CD4-positive, alpha-beta T cell (primary cell): ENCODE measurements at regions not wholly inside any gene's neighbourhood (a gene's known extent, or its start where the extent isn't known, plus 50 kb on each side); places are given as distances from the start of the nearest gene placed in this dataset.

ENCODE experiments used
- ATAC-seq: fragments of 200-7000 bp; cut with Tn5 transposase; one replicate; pipeline ENCODE4 v1.10.0; 2022; ENCODE audit warnings: mild to moderate bottlenecking; ENCODE audit not compliant: poor library complexity
- CTCF ChIA-PET: fragments of 350-600 bp; sonication (Branson Sonifier 250); formaldehyde crosslinking; loops from one replicate; lab custom pipeline; 2021; ENCODE audit warnings: antibody characterized with exemption, inconsistent platforms; lab: Charles Lee
- POLR2A ChIA-PET: fragments of 350-600 bp; sonication (Branson Sonifier 250); formaldehyde crosslinking; loops from one replicate; lab custom pipeline; 2021; ENCODE audit warnings: antibody characterized with exemption, inconsistent platforms; lab: Charles Lee
- DNase-seq, 14 experiments: peaks; one replicate each; pipeline ENCODE4 v3.0.0-alpha.2; 2013 to 2020; ENCODE audit warnings: mixed read lengths in 2 of 14
- H3K27ac ChIP-seq, 2 donors: one replicate each; pipeline versions ENCODE4 v1.5.1 to v1.7.0; 2013; ENCODE audit warnings: low read length in 2 of 2, low read depth in 1 of 2, mild to moderate bottlenecking in 1 of 2
- H3K27me3 ChIP-seq, 2 experiments: 1 replicate in 1 of 2; 2 replicates in 1 of 2; pipeline versions ENCODE4 v1.6.1 to v1.7.0; 2013; ENCODE audit warnings: low read length in 2 of 2, control low read depth in 1 of 2, mild to moderate bottlenecking in 1 of 2, moderate library complexity in 1 of 2; ENCODE audit not compliant: insufficient read depth in 2 of 2, control insufficient read depth in 1 of 2
- H3K36me3 ChIP-seq: one replicate; pipeline ENCODE4 v1.6.1; 2013; ENCODE audit warnings: low read length, control low read depth; ENCODE audit not compliant: insufficient read depth
- H3K4me1 ChIP-seq: one replicate; pipeline ENCODE4 v1.6.1; 2013; ENCODE audit warnings: low read length, control low read depth; ENCODE audit not compliant: insufficient read depth
- H3K4me3 ChIP-seq: one replicate; pipeline ENCODE4 v1.5.1; 2013; ENCODE audit warnings: mild to moderate bottlenecking, low read length, moderate library complexity
- H3K9me3 ChIP-seq, 2 experiments: 1 replicate in 1 of 2; 2 replicates in 1 of 2; pipeline versions ENCODE4 v1.6.1 to v1.7.0; 2013; ENCODE audit warnings: low read length in 2 of 2, mild to moderate bottlenecking in 2 of 2, control low read depth in 1 of 2, moderate library complexity in 1 of 2; ENCODE audit not compliant: control insufficient read depth in 1 of 2, insufficient read depth in 1 of 2
- H3K27ac Mint-ChIP-seq: one replicate; pipeline ENCODE4 v1.8.0; 2020; ENCODE audit warnings: mixed read lengths
- H3K27me3 Mint-ChIP-seq: one replicate; pipeline ENCODE4 v1.8.0; 2021; ENCODE audit warnings: mixed read lengths
- H3K36me3 Mint-ChIP-seq: one replicate; pipeline ENCODE4 v1.8.0; 2021; ENCODE audit warnings: low read depth, mixed read lengths
- H3K4me1 Mint-ChIP-seq: one replicate; pipeline ENCODE4 v1.8.0; 2021; ENCODE audit warnings: low read depth, mixed read lengths
- H3K4me3 Mint-ChIP-seq: one replicate; pipeline ENCODE4 v1.8.0; 2020; ENCODE audit warnings: mild to moderate bottlenecking, mixed read lengths
- H3K9me3 Mint-ChIP-seq: one replicate; pipeline ENCODE4 v1.8.0; 2020; ENCODE audit warnings: mixed read lengths
- CTCF ChIP-seq: fragments of 200-600 bp; IDR thresholded peaks from one replicate; pipeline ENCODE4 v1.8.0; 2022; ENCODE audit warnings: antibody characterized with exemption, mild to moderate bottlenecking
- intact Hi-C, 2 experiments: fragments of 100-400 bp; cut with DNase I in 1 of 2; cut with micrococcal nuclease in 1 of 2; formaldehyde crosslinking; loops; one replicate each; pipeline versions ENCODE4 v1.15.1 to v1.9.0; 2023 to 2025; cut with DNase I, micrococcal nuclease

- no peak for DNase-seq
- Mint-ChIP-seq H3K9me3 (no peaks in the 10 kb centered on the region), H3K4me3 (no peak overlapping the region), H3K27me3 (no peaks in the 10 kb centered on the region), H3K36me3 (no peaks in the 10 kb centered on the region), H3K4me1 (no peaks in the 10 kb centered on the region), H3K27ac (no peak overlapping the region)
- CTCF ChIA-PET, result no interaction called here
- POLR2A ChIA-PET, result no interaction called here
- Histone ChIP-seq H3K27me3 (no peaks in the 10 kb centered on the region), H3K36me3 (no peaks in the 10 kb centered on the region), H3K4me1 (no peaks in the 10 kb centered on the region), H3K4me3 (no peak overlapping the region), H3K27ac (no peak overlapping the region), H3K9me3 (no peaks in the 10 kb centered on the region)
- intact Hi-C loops, result no loop called here
- ATAC-seq, result no peak
- no peak for TF ChIP-seq CTCF
Measured at GRCh38 chr14:38138473-38139138, 69.1 kb upstream of the SSTR1 start.

- no peak for ATAC-seq
- H3K27ac Mint-ChIP-seq, result no peak overlapping the region
- no peak overlapping the region for H3K4me3 ChIP-seq
Measured at GRCh38 chr14:38139926-38140325, 67.8 kb upstream of the SSTR1 start.

GRCh38 chr14:38143170-38143569 lies 64.5 kb upstream of the SSTR1 start:
- no peak overlapping the region for H3K4me3 ChIP-seq
- CTCF ChIA-PET, result no interaction called here
- intact Hi-C loops, result no loop called here
- POLR2A ChIA-PET, result no interaction called here
- ATAC-seq, result no peak
- no peaks in the 10 kb centered on the region for H3K9me3 Mint-ChIP-seq
- no peaks in the 10 kb centered on the region for H3K27me3 Mint-ChIP-seq
- H3K27me3 ChIP-seq, result no peaks in the 10 kb centered on the region
- no peak overlapping the region for H3K27ac ChIP-seq
- DNase-seq, result no peak
- no peaks in the 10 kb centered on the region for H3K4me1 ChIP-seq
- H3K4me1 Mint-ChIP-seq, result no peaks in the 10 kb centered on the region
- H3K9me3 ChIP-seq, result no peaks in the 10 kb centered on the region
- no peak overlapping the region for H3K27ac Mint-ChIP-seq
- H3K36me3 ChIP-seq, result no peaks in the 10 kb centered on the region
- H3K4me3 Mint-ChIP-seq, result no peak overlapping the region
- no peaks in the 10 kb centered on the region for H3K36me3 Mint-ChIP-seq
- no peak for TF ChIP-seq CTCF

More at GRCh38 chr14:38139926-38140325, 67.8 kb upstream of the SSTR1 start:
- ChIA-PET POLR2A (no interaction called here), CTCF (no interaction called here)
- Mint-ChIP-seq H3K9me3 (no peaks in the 10 kb centered on the region), H3K4me1 (no peaks in the 10 kb centered on the region), H3K36me3 (no peaks in the 10 kb centered on the region), H3K4me3 (no peak overlapping the region), H3K27me3 (no peaks in the 10 kb centered on the region)
- no peak for DNase-seq
- no peaks in the 10 kb centered on the region for H3K36me3 ChIP-seq
- no peak for TF ChIP-seq CTCF
- H3K9me3 ChIP-seq, result no peaks in the 10 kb centered on the region
- intact Hi-C loops, result no loop called here
- no peaks in the 10 kb centered on the region for H3K27me3 ChIP-seq
- H3K27ac ChIP-seq, result no peak overlapping the region
- H3K4me1 ChIP-seq, result no peaks in the 10 kb centered on the region
